Aorta (tissue), 5 donors: ENCODE measurements at regions not wholly inside any gene's neighbourhood (a gene's known extent, or its start where the extent isn't known, plus 50 kb on each side); places are given as distances from the start of the nearest gene placed in this dataset.
"Not testable (repeated sequence)": the region's sequence is repeated elsewhere in the genome, so short reads cannot be mapped to it uniquely, and the experiment has no call there.

Source experiments
- ATAC-seq: fragments of 200-7000 bp; cut with Tn5 transposase; one replicate; pipeline ENCODE4 v1.9.1; 2022; ENCODE audit warnings: moderate library complexity; ENCODE audit not compliant: low FRiP score
- DNase-seq, 2 donors: peaks; one replicate each; pipeline ENCODE4 v3.0.0-alpha.2; 2020
- H3K27ac ChIP-seq, 2 donors: one replicate each; pipeline ENCODE4 v1.5.1; 2013; ENCODE audit warnings: low read length in 2 of 2, mild to moderate bottlenecking in 2 of 2, moderate library complexity in 2 of 2, control low read depth in 1 of 2, inconsistent platforms in 1 of 2, low read depth in 1 of 2
- H3K27me3 ChIP-seq, 2 donors: one replicate each; pipeline ENCODE4 v1.6.1; 2013; ENCODE audit warnings: control low read depth in 1 of 2, low read length in 1 of 2, mild to moderate bottlenecking in 1 of 2, moderate library complexity in 1 of 2; ENCODE audit not compliant: insufficient read depth in 2 of 2, control insufficient read depth in 1 of 2
- H3K36me3 ChIP-seq, 2 donors: one replicate each; pipeline ENCODE4 v1.6.1; 2013; ENCODE audit warnings: control low read depth in 1 of 2, low read length in 1 of 2, mild to moderate bottlenecking in 1 of 2; ENCODE audit not compliant: insufficient read depth in 2 of 2, control insufficient read depth in 1 of 2
- H3K4me1 ChIP-seq, 2 donors: one replicate each; pipeline ENCODE4 v1.6.1; 2013; ENCODE audit warnings: low read length in 2 of 2, control low read depth in 1 of 2, mild to moderate bottlenecking in 1 of 2, moderate library complexity in 1 of 2; ENCODE audit not compliant: insufficient read depth in 2 of 2, control insufficient read depth in 1 of 2
- H3K4me3 ChIP-seq, 2 donors: one replicate each; pipeline ENCODE4 v1.5.1; 2013; ENCODE audit warnings: low read length in 2 of 2, control low read depth in 1 of 2, mild to moderate bottlenecking in 1 of 2
- H3K9me3 ChIP-seq: one replicate; pipeline ENCODE4 v1.6.1; 2013; ENCODE audit warnings: mild to moderate bottlenecking, low read length; ENCODE audit not compliant: control insufficient read depth
- WGBS, 2 donors: extraction: QIAGEN DNeasy Blood & Tissue Kit; methylation state at CpG; one replicate each; pipeline ENCODE4 v1.1.7; 2013; 5-methylcytosine and 5-hydroxymethylcytosine counted together
- intact Hi-C, 2 donors: fragments of 100-400 bp; cut with DNase I; formaldehyde crosslinking; loops; one replicate each; pipeline versions ENCODE4 v1.14.2 to v1.15.0; 2022
- donor health status: healthy with polysubstance abuse.
- donor health status: Bipolar disorder and iron deficiency.
- donor health status: DM: no; HTN: no; CAD: no.
- donor health status: DM: no; HTN: no; CAD: no.
- donor health status: DM: yes; HTN: yes; CAD: no.

DNA sequence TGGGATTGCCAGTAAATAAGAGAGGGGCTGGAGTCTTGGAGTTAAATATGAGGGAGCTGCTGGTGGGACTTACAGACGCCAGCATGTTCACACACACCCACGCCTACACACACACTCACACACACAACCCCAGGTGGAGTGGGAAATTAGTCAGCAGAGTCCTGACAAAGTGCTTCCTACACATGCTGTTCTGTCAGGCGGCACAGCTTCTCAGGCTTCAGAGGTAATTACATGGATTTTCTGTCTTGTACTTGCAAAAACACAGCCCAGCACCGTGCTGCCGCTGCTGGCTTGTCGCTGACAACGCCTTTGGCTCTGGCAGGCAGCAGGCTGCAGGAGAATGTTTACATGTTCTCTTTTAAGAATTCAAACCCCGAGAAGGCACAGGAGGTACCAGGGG lies 1186.3 kb upstream of the CELF4 start:
- Histone ChIP-seq H3K4me3 (no peak overlapping the region), H3K27ac (no peak overlapping the region), H3K36me3 (no peaks in the 10 kb centered on the region), H3K27me3 (no peaks in the 10 kb centered on the region), H3K4me1 (no peaks in the 10 kb centered on the region), H3K9me3 (peaks cover 1% of the 10 kb centered on the region)
- ATAC-seq (no peak), DNase-seq (no peak)
- 17 to 19% methylated on average over 8 of the region's 8 CpGs for WGBS, 2 donors
- intact Hi-C loops: no loop called here

DNA sequence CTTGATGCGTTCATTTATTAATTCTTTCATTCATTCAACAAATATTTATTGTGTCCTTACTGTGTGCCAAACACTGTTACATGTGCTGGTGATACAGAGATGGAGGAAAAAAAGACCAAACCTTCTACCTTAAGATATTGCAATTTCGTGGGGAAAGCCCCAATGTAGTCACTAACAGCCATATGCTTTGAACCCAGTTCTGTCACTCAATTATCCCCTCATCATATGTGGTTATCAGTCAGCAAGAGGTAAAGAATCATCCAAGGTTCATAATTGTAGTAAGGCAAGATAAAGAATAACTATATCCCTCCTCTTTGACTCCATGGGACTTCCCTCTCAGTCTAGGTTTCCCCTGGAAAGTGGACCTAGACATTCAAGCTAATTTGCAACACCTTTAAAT lies 1185.6 kb upstream of the CELF4 start:
- H3K4me1 ChIP-seq: no peaks in the 10 kb centered on the region
- H3K4me3 ChIP-seq: no peak overlapping the region
- 86 to 90% methylated on average over 2 of the region's 2 CpGs for WGBS, 2 donors
- H3K9me3 ChIP-seq: peaks cover 1% of the 10 kb centered on the region
- H3K36me3 ChIP-seq: no peaks in the 10 kb centered on the region
- intact Hi-C loops: no loop called here
- H3K27me3 ChIP-seq: no peaks in the 10 kb centered on the region
- DNase-seq: no peak
- no peak for ATAC-seq
- H3K27ac ChIP-seq: no peak overlapping the region

DNA sequence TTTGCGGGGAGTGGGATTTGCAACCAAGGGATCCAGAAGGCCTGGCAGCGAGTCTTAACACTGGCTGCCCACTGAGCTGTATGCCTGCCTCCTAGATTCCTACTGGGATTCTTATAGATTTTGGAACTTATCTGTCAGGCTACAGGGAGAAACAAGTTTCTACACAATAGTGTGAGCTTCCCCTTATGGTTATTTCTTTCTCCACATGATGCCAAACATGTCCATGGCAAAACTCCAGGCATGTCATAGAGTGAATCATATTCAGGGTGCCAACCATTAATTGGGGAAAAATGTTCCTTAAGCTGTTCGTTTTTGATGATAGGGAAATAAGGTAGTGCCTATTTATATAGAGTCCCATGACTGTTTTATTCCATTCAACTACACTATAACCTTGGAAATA lies 1185.2 kb upstream of the CELF4 start:
- Histone ChIP-seq H3K9me3 (peaks cover 1% of the 10 kb centered on the region), H3K36me3 (no peaks in the 10 kb centered on the region), H3K4me3 (no peak overlapping the region), H3K27ac (no peak overlapping the region), H3K27me3 (no peaks in the 10 kb centered on the region), H3K4me1 (no peaks in the 10 kb centered on the region)
- DNase-seq: no peak
- WGBS, 2 donors: 80 to 87% methylated on average over 3 of the region's 3 CpGs
- ATAC-seq: no peak
- intact Hi-C loops: no loop called here

DNA sequence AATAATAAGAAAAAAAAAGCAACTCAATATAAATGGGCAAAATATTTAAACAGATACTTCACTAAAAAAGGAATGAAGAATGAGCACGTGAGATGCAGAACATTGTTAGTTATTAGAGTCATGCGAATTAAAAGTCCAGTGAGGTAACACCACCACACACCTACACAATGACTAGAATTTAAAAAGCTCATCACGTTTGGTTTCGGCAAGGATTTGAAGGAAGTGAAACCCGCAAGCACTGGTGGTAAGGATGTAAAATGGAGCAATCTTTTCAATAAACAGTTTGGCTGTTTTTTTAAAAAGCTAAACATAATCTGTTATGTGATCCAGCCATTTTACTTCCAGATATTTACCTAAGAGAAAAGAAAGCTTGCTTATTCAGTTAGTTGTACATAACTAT lies 1181.6 kb upstream of the CELF4 start:
- 83 to 85% methylated on average over 5 of the region's 5 CpGs for WGBS, 2 donors

DNA sequence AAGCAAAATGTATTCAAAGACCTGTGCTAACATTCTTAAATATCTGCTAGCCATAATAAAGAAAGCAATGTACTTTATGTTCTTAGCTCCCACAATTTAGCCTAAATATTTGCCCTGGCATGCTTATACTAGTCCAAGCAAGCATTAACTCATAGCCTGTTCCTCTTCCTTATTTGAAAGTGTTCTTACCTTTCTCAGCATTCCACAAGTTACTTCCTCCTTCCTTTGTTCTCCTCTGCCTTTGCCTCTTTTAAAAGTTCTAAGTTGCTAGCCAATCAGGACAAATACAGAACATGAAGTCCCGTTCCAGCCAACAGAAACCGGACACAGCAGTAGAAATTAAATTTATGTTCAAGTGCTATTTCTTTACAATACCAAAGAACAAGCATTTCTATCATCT lies 1154.6 kb upstream of the CELF4 start:
- H3K4me3 ChIP-seq, H3K4me1 ChIP-seq, ATAC-seq, intact Hi-C loops, H3K36me3 ChIP-seq, H3K27ac ChIP-seq, H3K9me3 ChIP-seq, H3K27me3 ChIP-seq, DNase-seq: not testable (repeated sequence)
- WGBS, 2 donors: 56 to 61% methylated on average over 2 of the region's 2 CpGs

More for the DNA sequence above, 1181.6 kb upstream of the CELF4 start:
- intact Hi-C loops: no loop called here
- DNase-seq (no peak), ATAC-seq (no peak)
- Histone ChIP-seq H3K36me3 (no peaks in the 10 kb centered on the region), H3K27me3 (no peaks in the 10 kb centered on the region), H3K27ac (no peak overlapping the region), H3K4me3 (no peak overlapping the region), H3K4me1 (no peaks in the 10 kb centered on the region), H3K9me3 (peaks cover 1% of the 10 kb centered on the region)

DNA sequence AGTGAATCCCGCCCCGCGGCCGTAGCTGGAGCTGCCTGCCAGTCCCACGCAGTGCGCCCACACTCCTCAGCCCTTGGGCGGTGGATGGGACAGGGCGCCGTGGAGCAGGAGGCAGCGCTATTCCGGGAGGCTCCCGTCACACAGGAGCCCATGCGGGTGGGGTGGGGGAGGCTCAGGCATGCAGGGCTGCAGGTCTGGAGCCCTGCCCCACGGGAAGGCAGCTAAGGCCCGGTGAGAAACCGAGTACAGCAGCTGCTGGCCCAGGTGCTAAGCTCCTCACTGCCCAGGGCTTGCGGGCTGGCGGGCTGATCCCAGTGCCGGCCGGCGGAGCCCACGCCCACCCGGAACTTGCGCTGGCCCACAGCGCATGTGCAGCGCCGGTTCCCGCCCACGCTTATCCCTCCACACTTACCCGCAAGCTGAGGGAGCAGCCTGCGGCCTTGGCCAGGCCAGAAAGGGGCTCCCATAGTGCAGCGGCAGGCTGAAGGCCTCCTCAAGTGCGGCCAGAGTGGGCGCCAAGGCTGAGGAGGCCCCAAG lies 1152.8 kb upstream of the CELF4 start:
- DNase-seq: peak in 1 of 2 donors; percentile 37
- H3K36me3 ChIP-seq: no peaks in the 10 kb centered on the region
- no peak for ATAC-seq
- intact Hi-C loops: no loop called here
- H3K4me3 ChIP-seq: no peak overlapping the region
- no peak overlapping the region for H3K27ac ChIP-seq
- no peaks in the 10 kb centered on the region for H3K27me3 ChIP-seq
- no peaks in the 10 kb centered on the region for H3K9me3 ChIP-seq
- no peaks in the 10 kb centered on the region for H3K4me1 ChIP-seq
- WGBS, 2 donors: 97% methylated on average over 34 of the region's 34 CpGs

DNA sequence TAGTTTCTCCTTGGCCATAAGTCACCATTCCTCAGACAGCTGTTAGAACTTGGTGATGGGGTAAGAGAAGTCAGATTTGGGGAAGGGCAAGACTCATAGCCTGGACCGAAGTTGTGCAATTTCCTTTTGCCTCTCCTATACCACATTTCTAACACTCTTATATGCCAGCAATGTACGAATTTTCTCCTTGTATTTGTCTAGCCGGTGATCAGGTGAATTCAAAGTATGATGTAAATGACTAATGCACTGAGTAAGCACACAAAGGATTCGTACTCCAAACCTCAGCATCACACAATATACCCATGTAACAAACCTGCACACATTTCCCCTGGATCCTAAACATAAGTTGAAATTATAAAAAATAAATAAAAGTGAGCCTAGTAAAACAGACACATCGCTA lies 1143.5 kb upstream of the CELF4 start:
- intact Hi-C loops: no loop called here
- WGBS, 2 donors: 76 to 85% methylated on average over 5 of the region's 5 CpGs
- no peak overlapping the region for H3K27ac ChIP-seq
- H3K4me1 ChIP-seq: no peaks in the 10 kb centered on the region
- H3K27me3 ChIP-seq: no peaks in the 10 kb centered on the region
- DNase-seq (no peak), ATAC-seq (no peak)
- no peak overlapping the region for H3K4me3 ChIP-seq
- no peaks in the 10 kb centered on the region for H3K36me3 ChIP-seq
- H3K9me3 ChIP-seq: no peaks in the 10 kb centered on the region

DNA sequence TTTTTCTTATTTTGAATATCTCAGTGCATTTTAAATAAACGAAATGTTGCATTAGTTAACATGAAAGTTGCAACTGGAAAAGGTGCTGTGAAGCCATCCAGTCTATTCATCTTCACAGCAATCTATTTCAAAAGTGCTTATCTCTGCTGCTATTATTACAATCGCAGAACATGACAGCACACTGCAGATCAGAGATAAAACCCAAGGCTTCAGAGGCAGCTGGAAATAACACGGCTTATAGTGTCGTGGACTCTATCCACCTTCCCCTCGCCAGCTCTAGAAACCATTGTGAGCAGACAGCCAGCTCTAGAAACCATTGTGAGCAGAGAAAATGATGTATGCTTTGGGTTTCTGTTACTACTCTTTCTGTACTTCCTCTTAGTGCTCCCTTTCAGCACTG lies 1140.8 kb upstream of the CELF4 start:
- Histone ChIP-seq H3K27ac (no peak overlapping the region), H3K4me3 (no peak overlapping the region), H3K4me1 (no peaks in the 10 kb centered on the region), H3K36me3 (no peaks in the 10 kb centered on the region), H3K27me3 (no peaks in the 10 kb centered on the region), H3K9me3 (no peaks in the 10 kb centered on the region)
- intact Hi-C loops: no loop called here
- 56 to 57% methylated on average over 5 of the region's 5 CpGs for WGBS, 2 donors
- no peak for DNase-seq
- no peak for ATAC-seq

DNA sequence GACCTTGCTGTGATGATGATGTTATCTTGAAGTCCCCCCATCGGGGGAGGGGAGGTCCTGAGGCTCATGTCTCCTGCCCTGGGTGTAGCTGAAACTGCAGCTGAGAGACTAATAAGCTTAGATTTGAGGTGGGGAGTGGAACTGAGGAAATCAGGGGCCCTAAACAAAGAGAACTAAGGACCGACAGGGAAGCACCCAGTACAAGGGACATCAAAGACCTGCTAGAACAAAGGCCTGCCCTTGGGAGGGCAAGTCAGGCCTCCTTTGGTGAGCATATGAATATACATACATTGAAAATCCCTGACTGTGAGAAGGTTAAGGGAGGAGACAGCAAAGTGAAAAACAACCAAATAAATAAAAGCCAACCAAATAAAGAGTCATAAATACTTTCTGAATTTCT lies 1132.5 kb upstream of the CELF4 start:
- Histone ChIP-seq H3K9me3 (no peaks in the 10 kb centered on the region), H3K27ac (no peak overlapping the region), H3K4me3 (no peak overlapping the region), H3K27me3 (no peaks in the 10 kb centered on the region), H3K36me3 (no peaks in the 10 kb centered on the region), H3K4me1 (no peaks in the 10 kb centered on the region)
- ATAC-seq: no peak
- WGBS, 2 donors: 76 to 77% methylated on average over 2 of the region's 2 CpGs
- intact Hi-C loops: no loop called here
- DNase-seq: no peak
